Endothelial cell of umbilical vein (primary cell): ENCODE measurements at regions not wholly inside any gene's neighbourhood (a gene's known extent, or its start where the extent isn't known, plus 50 kb on each side); places are given as distances from the start of the nearest gene placed in this dataset.

Experiments
- BruUV-seq: library from RNA; stranded (reverse); fragments of 400-500 nt; replicated peaks from 2 replicates; lab custom pipeline; 2021; lab: Mats Ljungman, UMichigan
- CTCF ChIA-PET: fragments of 300-600, 350-600 bp; sonication (Branson Sonifier 250); formaldehyde crosslinking; loops from one replicate; lab custom pipeline; 2021; ENCODE audit warnings: antibody characterized with exemption, inconsistent platforms; lab: Charles Lee
- POLR2A ChIA-PET: fragments of 300-600, 350-600 bp; sonication (Branson Sonifier 250); formaldehyde crosslinking; loops from one replicate; lab custom pipeline; 2021; ENCODE audit warnings: antibody characterized with exemption, inconsistent platforms; lab: Charles Lee
- DNase-seq: peaks from one replicate; pipeline ENCODE4 v3.0.0-alpha.2; 2011; ENCODE audit warnings: low read depth, low spot score
- FAIRE-seq: peaks from 2 replicates; lab custom pipeline; 2011; peaks lifted over from hg19 to GRCh38; lab: Jason Lieb, UNC
- H2AFZ ChIP-seq: 2 replicates; pipeline ENCODE4 v1.6.0; 2012; ENCODE audit warnings: low read depth, low read length, control low read depth, inconsistent platforms
- H3K27ac ChIP-seq: 2 replicates; pipeline ENCODE4 v1.5.1; 2011; ENCODE audit warnings: low read depth, mild to moderate bottlenecking, control low read depth, low read length, moderate library complexity; ENCODE audit not compliant: insufficient read depth
- H3K27me3 ChIP-seq, 2 experiments: 2 replicates each; pipeline versions ENCODE4 v1.6.0 to v1.6.1; 2011; ENCODE audit warnings: low read length in 2 of 2, mixed read lengths in 1 of 2; ENCODE audit not compliant: control insufficient read depth in 2 of 2, insufficient read depth in 2 of 2
- H3K36me3 ChIP-seq, 2 experiments: 2 replicates in 1 of 2; 3 replicates in 1 of 2; pipeline ENCODE4 v1.5.1; 2011; ENCODE audit warnings: low read length in 2 of 2, mild to moderate bottlenecking in 1 of 2, moderate library complexity in 1 of 2; ENCODE audit not compliant: control insufficient read depth in 2 of 2, insufficient read depth in 2 of 2; ENCODE audit errors: extremely low read depth in 1 of 2
- H3K4me1 ChIP-seq: 3 replicates; pipeline ENCODE4 v1.5.1; 2011; ENCODE audit warnings: mild to moderate bottlenecking, low read length; ENCODE audit not compliant: control insufficient read depth, insufficient read depth; ENCODE audit errors: extremely low read depth
- H3K4me2 ChIP-seq: 2 replicates; pipeline ENCODE4 v1.6.1; 2011; ENCODE audit warnings: low read length, control low read depth, mixed read lengths; ENCODE audit not compliant: insufficient read depth
- H3K4me3 ChIP-seq, 3 experiments: fragments of 200-600 bp in 1 of 3; sonication (generic), shearing (Covaris generic) in 1 of 3; replicated peaks in 1 of 3; 2 replicates each; pipeline ENCODE4 v1.5.1; 2011 to 2016; ENCODE audit warnings: control low read depth in 3 of 3, low read length in 3 of 3, mild to moderate bottlenecking in 2 of 3, inconsistent platforms in 1 of 3, low read depth in 1 of 3, moderate library complexity in 1 of 3; ENCODE audit not compliant: insufficient read depth in 1 of 3
- H3K79me2 ChIP-seq: 2 replicates; pipeline ENCODE4 v1.6.0; 2012; ENCODE audit warnings: low read length, inconsistent platforms; ENCODE audit not compliant: control insufficient read depth, insufficient read depth
- H3K9ac ChIP-seq: replicated peaks from 2 replicates; pipeline ENCODE3; 2011; ENCODE audit warnings: low read length, control low read depth; ENCODE audit not compliant: insufficient read depth; ENCODE audit errors: extremely low read depth
- H3K9me1 ChIP-seq: replicated peaks from 3 replicates; pipeline ENCODE4 v1.6.0; 2011; ENCODE audit warnings: mild to moderate bottlenecking, low read length; ENCODE audit not compliant: control insufficient read depth, insufficient read depth; ENCODE audit errors: extremely low read depth
- H3K9me3 ChIP-seq: replicated peaks from 2 replicates; pipeline ENCODE4 v1.5.1; 2012; ENCODE audit warnings: low read length, inconsistent platforms; ENCODE audit not compliant: control insufficient read depth, insufficient read depth
- H4K20me1 ChIP-seq: replicated peaks from 2 replicates; pipeline ENCODE3; 2011; ENCODE audit warnings: mild to moderate bottlenecking, low read length; ENCODE audit not compliant: control insufficient read depth, insufficient read depth; ENCODE audit errors: extremely low read depth
- CTCF ChIP-seq, 2 donors: IDR thresholded peaks; 1 replicate in 1 of 2; 2 replicates in 1 of 2; pipeline ENCODE4 v1.5.1; 2011; ENCODE audit warnings: low read length in 2 of 2, mild to moderate bottlenecking in 2 of 2, moderate library complexity in 2 of 2, control low read depth in 1 of 2, inconsistent platforms in 1 of 2, low read depth in 1 of 2; ENCODE audit not compliant: insufficient read depth in 1 of 2; ENCODE audit errors: extremely low read depth in 1 of 2
- EZH2 ChIP-seq: IDR thresholded peaks from 2 replicates; pipeline ENCODE4 v1.6.1; 2012; ENCODE audit warnings: borderline replicate concordance, low read depth, mild to moderate bottlenecking, moderate library complexity, low read length, inconsistent platforms; ENCODE audit not compliant: severe bottlenecking
- GATA2 ChIP-seq: IDR thresholded peaks from 2 replicates; pipeline ENCODE4 v1.7.0; 2011; ENCODE audit warnings: low read depth, mild to moderate bottlenecking, moderate library complexity, mixed read lengths, low read length; ENCODE audit not compliant: insufficient read length, insufficient read depth
- JUN ChIP-seq: IDR thresholded peaks from 2 replicates; pipeline ENCODE4 v1.6.1; 2011; ENCODE audit warnings: borderline replicate concordance, low read depth; ENCODE audit not compliant: insufficient read length, insufficient read depth
- MAX ChIP-seq: IDR thresholded peaks from 2 replicates; pipeline ENCODE4 v1.6.1; 2011; ENCODE audit not compliant: insufficient read depth, insufficient read length
- MYC ChIP-seq: IDR thresholded peaks from one replicate; pipeline ENCODE4 v1.6.1; 2011; ENCODE audit warnings: mild to moderate bottlenecking, low read depth, low read length
- POLR2AphosphoS5 ChIP-seq: IDR thresholded peaks from 2 replicates; pipeline ENCODE4 v1.6.1; 2012; ENCODE audit warnings: low read depth, mild to moderate bottlenecking, control low read depth, low read length, moderate library complexity; ENCODE audit not compliant: insufficient read depth
- dilution Hi-C: fragments of 300-500 bp; cut with MboI; formaldehyde crosslinking; loops from one replicate; pipeline ENCODE4 v1.15.0; 2019; ENCODE audit warnings: low sequenced_read_pairs; ENCODE audit not compliant: extremely low pct_ligation_motif_present
- intact Hi-C: fragments of 100-400 bp; cut with micrococcal nuclease; formaldehyde crosslinking; loops from one replicate; pipeline ENCODE4 v1.10.0; 2022

GRCh38 chr6:63496361-63496804 lies 75.9 kb upstream of the LOC128125822 start:
- no TSS peak for BruUV-seq
- no peak overlapping the region for H3K4me3 ChIP-seq
- H3K4me1 ChIP-seq, result no peaks in the 10 kb centered on the region
- no peak overlapping the region for H3K27ac ChIP-seq
- no peak overlapping the region for H3K9ac ChIP-seq
- no peak for DNase-seq
- dilution Hi-C loops, result no loop called here
- no peak overlapping the region for H3K4me2 ChIP-seq
- no peak for FAIRE-seq
- no peaks in the 10 kb centered on the region for H4K20me1 ChIP-seq
- H2AFZ ChIP-seq, result no peak overlapping the region
- H3K36me3 ChIP-seq, result no peaks in the 10 kb centered on the region
- no peaks in the 10 kb centered on the region for H3K9me3 ChIP-seq
- CTCF ChIA-PET, result interaction anchor here (1.1 kb wide), 1 partner anchor 8 kb away, joined by 3 read pairs; no protein-coding TSS in a partner anchor
- POLR2A ChIA-PET, result no interaction called here
- no peaks in the 10 kb centered on the region for H3K9me1 ChIP-seq
- H3K27me3 ChIP-seq, result no peaks in the 10 kb centered on the region
- no peaks in the 10 kb centered on the region for H3K79me2 ChIP-seq
- TF ChIP-seq EZH2, result no peak
- no peak for TF ChIP-seq POLR2AphosphoS5
- TF ChIP-seq GATA2, result no peak
- TF ChIP-seq CTCF (IDR thresholded peaks at IDR 0.05; ENCODE audit: extremely low read depth in 1 of 2, insufficient read depth in 1 of 2, low read depth in 1 of 2, low read length in 2 of 2), result no peak
- TF ChIP-seq MYC, result no peak
- no peak for TF ChIP-seq MAX
- TF ChIP-seq JUN, result no peak
- intact Hi-C loops, result no loop called here
